HUES6 (cell line): ENCODE measurements at regions not wholly inside any gene's neighbourhood (a gene's known extent, or its start where the extent isn't known, plus 50 kb on each side); places are given as distances from the start of the nearest gene placed in this dataset.

ENCODE experiments used
- H3K27ac ChIP-seq: 2 replicates; pipeline ENCODE4 v1.7.0; 2013; ENCODE audit warnings: low read depth, mild to moderate bottlenecking, low read length, inconsistent platforms
- H3K27me3 ChIP-seq: 2 replicates; pipeline ENCODE4 v1.6.1; 2013; ENCODE audit warnings: low read length; ENCODE audit not compliant: control insufficient read depth, insufficient read depth
- H3K36me3 ChIP-seq: 2 replicates; pipeline ENCODE4 v1.6.1; 2013; ENCODE audit warnings: low read length; ENCODE audit not compliant: control insufficient read depth, insufficient read depth
- H3K4me1 ChIP-seq: 2 replicates; pipeline ENCODE4 v1.6.1; 2013; ENCODE audit warnings: low read length; ENCODE audit not compliant: control insufficient read depth, insufficient read depth
- H3K4me3 ChIP-seq: 2 replicates; pipeline ENCODE4 v1.5.1; 2013; ENCODE audit warnings: low read depth, low read length
- H3K9ac ChIP-seq: one replicate; pipeline ENCODE4 v1.6.1; 2013; ENCODE audit warnings: mild to moderate bottlenecking, low read length
- H3K9me3 ChIP-seq: 2 replicates; pipeline ENCODE4 v1.6.1; 2013; ENCODE audit warnings: low read depth, low read length; ENCODE audit not compliant: control insufficient read depth, insufficient read depth

DNA sequence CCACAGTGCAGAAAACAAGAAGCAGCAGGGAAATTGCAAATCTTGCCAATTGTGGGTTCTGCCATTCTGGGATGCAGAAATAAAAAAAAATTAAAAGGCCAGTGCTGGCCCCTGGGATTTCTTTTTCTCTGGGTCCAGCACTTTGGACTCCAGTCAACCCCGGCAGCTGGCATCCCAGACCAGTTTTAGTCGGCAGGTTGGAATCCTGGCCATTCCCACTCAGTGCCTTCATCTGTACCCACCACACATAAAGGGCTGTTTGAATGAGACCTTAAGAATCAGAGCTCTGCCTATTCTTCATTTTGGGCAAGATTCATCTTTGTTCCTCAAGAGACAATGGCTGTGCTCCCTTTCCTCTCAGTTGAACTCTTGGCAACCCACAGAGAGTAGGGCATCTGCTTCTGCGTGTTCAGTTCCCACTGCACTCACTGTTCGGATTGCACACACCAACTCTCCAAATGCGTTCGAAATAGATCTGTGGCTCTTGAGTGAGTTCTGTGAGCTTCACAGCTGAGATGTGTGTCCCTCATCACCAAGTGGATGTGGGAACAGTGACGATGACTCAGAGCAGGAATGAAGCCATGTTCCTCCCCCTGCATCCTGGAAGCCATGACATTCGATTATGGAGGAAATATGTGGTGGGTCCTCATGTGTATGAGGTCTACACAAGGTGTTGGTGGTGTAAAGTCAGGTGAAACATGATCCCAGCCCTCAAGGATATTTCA lies 63.0 kb upstream of the EGFR start:
- Histone ChIP-seq H3K4me3 (no peak overlapping the region), H3K9me3 (no peaks in the 10 kb centered on the region), H3K4me1 (no peaks in the 10 kb centered on the region), H3K36me3 (no peaks in the 10 kb centered on the region), H3K27me3 (no peaks in the 10 kb centered on the region), H3K9ac (no peak overlapping the region), H3K27ac (no peak overlapping the region)

DNA sequence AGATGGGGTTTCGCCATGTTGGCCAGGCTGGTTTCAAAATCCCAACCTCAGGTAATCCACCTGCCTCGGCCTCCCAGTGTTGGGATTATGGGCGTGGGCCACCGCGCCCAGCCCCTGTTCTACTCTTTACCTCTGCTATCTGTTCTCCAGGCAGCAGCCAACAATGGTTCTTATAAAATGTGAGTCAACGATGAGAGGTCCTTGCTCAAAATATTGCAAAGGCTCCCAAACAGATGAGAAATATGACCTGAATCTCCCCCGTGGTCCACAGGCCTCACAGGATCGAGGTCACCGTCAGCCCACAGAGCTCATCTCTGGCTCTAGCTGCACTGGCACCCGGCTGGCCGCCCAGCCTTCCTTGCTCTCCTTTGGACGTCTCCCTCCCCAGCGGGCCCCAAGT lies 62.0 kb upstream of the EGFR start:
- no peak overlapping the region for H3K27ac ChIP-seq
- no peaks in the 10 kb centered on the region for H3K36me3 ChIP-seq
- H3K4me1 ChIP-seq, result no peaks in the 10 kb centered on the region
- H3K9me3 ChIP-seq, result no peaks in the 10 kb centered on the region
- H3K4me3 ChIP-seq, result no peak overlapping the region
- H3K9ac ChIP-seq, result no peak overlapping the region
- H3K27me3 ChIP-seq, result no peaks in the 10 kb centered on the region

DNA sequence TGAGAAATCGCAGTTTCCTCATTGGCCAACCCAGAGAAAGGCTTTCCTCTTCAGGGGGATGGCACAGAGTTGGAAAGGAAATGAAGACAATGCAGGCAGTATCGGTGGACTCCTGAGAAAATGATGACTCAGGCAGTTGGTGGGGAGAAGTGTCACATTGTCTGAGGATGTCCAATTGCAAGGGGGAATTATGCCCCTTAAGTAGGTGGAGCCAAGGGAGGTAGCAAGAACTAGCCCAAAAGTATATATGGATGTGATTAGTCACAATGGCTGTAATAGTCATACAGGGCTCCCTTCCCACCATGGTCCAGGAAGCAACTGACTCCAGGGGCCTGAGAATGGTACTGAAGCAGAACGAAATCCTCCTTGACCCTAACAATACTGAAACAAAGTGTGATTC lies 58.3 kb upstream of the EGFR start:
- no peaks in the 10 kb centered on the region for H3K36me3 ChIP-seq
- no peaks in the 10 kb centered on the region for H3K4me1 ChIP-seq
- no peaks in the 10 kb centered on the region for H3K27me3 ChIP-seq
- no peak overlapping the region for H3K27ac ChIP-seq
- no peaks in the 10 kb centered on the region for H3K9me3 ChIP-seq
- no peak overlapping the region for H3K4me3 ChIP-seq
- H3K9ac ChIP-seq, result no peak overlapping the region

DNA sequence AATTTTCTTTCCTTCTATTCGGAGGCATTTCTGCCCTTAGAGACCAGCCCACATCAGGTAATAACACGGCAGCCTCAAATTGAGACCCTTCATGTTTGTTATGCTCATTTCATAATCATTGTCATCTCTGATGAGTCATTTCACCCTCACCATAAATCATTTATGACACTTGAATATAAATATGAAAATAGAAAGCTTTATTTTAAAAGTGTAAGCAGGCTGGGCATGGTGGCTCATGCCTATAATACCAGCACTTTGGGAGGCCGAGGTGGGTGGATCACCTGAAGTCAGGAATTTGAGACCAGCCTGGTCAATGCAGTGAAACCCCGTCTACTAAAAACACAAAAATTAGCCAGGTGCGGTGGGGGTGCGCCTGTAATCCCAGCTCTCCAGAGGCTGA lies 57.4 kb upstream of the EGFR start:
- H3K4me3 ChIP-seq, result no peak overlapping the region
- no peak overlapping the region for H3K27ac ChIP-seq
- H3K4me1 ChIP-seq, result no peaks in the 10 kb centered on the region
- no peaks in the 10 kb centered on the region for H3K9me3 ChIP-seq
- no peak overlapping the region for H3K9ac ChIP-seq
- no peaks in the 10 kb centered on the region for H3K27me3 ChIP-seq
- H3K36me3 ChIP-seq, result no peaks in the 10 kb centered on the region

DNA sequence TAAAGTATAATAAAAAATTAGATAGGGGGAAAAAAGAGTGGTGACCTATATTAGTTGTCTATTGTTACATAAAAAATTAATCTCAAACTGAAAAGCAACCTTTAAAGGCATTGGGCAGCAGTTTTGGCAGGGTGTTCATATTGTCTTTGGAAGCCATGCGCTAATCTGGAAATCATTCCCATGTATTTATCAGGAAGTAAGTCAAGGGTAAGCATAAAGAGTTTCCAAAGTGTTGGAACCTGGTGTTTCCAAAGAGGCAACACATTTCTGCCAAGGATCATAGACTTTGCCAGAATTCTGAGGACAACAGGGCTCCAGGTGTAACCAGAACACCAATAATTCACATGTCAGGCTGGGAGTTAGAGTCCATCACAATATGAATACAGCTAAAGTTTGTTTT lies 55.7 kb upstream of the EGFR start:
- no peak overlapping the region for H3K9ac ChIP-seq

DNA sequence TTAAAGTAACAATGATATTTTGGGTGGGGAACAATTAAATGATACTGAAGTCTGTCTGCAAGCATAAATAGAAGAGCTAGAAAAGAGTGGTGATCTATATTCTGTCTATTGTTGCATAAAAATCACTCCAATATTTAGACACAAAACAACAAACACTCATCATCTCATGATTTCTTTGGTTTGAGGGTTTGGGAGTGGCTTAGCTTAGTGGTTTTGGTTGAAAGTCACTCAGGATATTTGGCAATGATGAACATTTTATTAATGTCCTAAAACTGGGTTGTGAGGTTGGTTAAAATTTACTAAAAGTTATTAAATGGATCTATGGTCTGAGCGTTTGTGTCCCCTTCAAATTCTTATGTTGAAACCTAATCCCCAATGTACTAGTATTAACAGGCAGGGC lies 54.7 kb upstream of the EGFR start:
- Histone ChIP-seq H3K4me3 (no peak overlapping the region), H3K27ac (no peak overlapping the region), H3K9me3 (no peaks in the 10 kb centered on the region), H3K27me3 (no peaks in the 10 kb centered on the region), H3K4me1 (no peaks in the 10 kb centered on the region), H3K9ac (no peak overlapping the region), H3K36me3 (no peaks in the 10 kb centered on the region)

More for the DNA sequence above, 55.7 kb upstream of the EGFR start:
- Histone ChIP-seq H3K9me3 (no peaks in the 10 kb centered on the region), H3K27ac (no peak overlapping the region), H3K4me3 (no peak overlapping the region), H3K4me1 (no peaks in the 10 kb centered on the region), H3K27me3 (no peaks in the 10 kb centered on the region), H3K36me3 (no peaks in the 10 kb centered on the region)

DNA sequence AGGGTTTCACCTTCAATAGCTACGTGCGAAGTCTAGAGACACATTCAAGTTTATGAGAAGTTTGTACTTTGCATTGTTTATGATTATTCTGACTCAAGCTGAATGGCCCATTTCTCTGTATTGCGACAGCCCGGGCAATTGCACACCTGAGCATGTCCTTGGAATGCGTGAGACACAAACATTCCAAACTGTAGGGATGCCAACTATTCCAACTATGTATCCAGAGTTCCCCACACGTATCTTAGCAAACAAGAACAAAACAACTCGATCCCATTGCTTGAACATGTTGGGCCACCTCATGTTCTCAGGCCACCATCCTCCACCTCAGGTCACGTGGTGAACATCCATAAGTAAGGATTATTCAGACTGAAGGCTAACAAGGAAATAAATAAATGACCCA lies 51.4 kb upstream of the EGFR start:
- Histone ChIP-seq H3K36me3 (no peaks in the 10 kb centered on the region), H3K4me1 (no peaks in the 10 kb centered on the region), H3K9ac (no peak overlapping the region), H3K4me3 (no peak overlapping the region), H3K27ac (no peak overlapping the region), H3K9me3 (no peaks in the 10 kb centered on the region), H3K27me3 (no peaks in the 10 kb centered on the region)

DNA sequence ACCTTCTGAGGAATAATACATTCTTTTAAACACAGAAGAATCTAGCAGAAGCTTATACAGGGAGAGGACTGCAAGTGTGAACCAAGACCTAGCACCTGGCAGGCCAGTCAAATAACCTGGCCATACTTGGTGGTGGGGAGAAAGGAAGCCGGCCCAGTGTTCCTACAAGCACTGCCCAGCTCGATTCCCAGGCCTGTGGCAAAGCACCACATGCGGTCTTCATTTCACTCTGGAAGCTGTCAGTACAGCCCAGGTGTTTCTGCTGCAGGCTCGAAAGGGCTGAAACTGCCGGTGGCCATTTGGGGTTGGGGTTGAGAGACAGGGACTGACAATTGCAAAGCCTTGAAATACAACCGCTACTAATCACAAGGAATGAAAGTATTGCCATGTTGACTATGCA lies 50.8 kb upstream of the EGFR start:
- Histone ChIP-seq H3K4me1 (no peaks in the 10 kb centered on the region), H3K36me3 (no peaks in the 10 kb centered on the region), H3K27ac (no peak overlapping the region), H3K27me3 (no peaks in the 10 kb centered on the region), H3K9me3 (peaks cover 6% of the 10 kb centered on the region; the same call in 1 of the 2 replicates), H3K4me3 (no peak overlapping the region), H3K9ac (no peak overlapping the region)
